Left colon (tissue), 2 donors: ENCODE measurements at regions not wholly inside any gene's neighbourhood (a gene's known extent, or its start where the extent isn't known, plus 50 kb on each side); places are given as distances from the start of the nearest gene placed in this dataset.
"Not testable (repeated sequence)": the region's sequence is repeated elsewhere in the genome, so short reads cannot be mapped to it uniquely, and the experiment has no call there.

Experiments used
- ATAC-seq: fragments of 200-7000 bp; cut with Tn5 transposase; one replicate; pipeline ENCODE4 v1.9.1; 2020; ENCODE audit warnings: mild to moderate bottlenecking, moderate library complexity
- DNase-seq, 2 donors: peaks; one replicate each; pipeline ENCODE4 v3.0.0-alpha.2; 2020
- intact Hi-C, 2 donors: fragments of 100-400 bp; cut with DNase I in 1 of 2; cut with micrococcal nuclease in 1 of 2; formaldehyde crosslinking; loops; one replicate each; pipeline versions ENCODE4 v1.11.2 to v1.14.0; 2022; cut with DNase I, micrococcal nuclease
- donor health status: DM: no; HTN: no; CAD: no.
- donor health status: DM: yes; HTN: yes; CAD: no.

- ATAC-seq (no peak), DNase-seq (no peak)
- intact Hi-C loops = no loop called here
Measured at GRCh38 chr5:117177302-117177701, 602.7 kb upstream of the SEMA6A start.

GRCh38 chr5:117165068-117165467 lies 590.4 kb upstream of the SEMA6A start:
- no peak for DNase-seq
- no peak for ATAC-seq
- intact Hi-C loops = no loop called here

- DNase-seq (no peak), ATAC-seq (no peak)
- intact Hi-C loops = no loop called here
Measured at GRCh38 chr5:117161718-117162335, 587.2 kb upstream of the SEMA6A start.

GRCh38 chr5:117160391-117160790 lies 585.8 kb upstream of the SEMA6A start:
- no peak for DNase-seq
- ATAC-seq = no peak

GRCh38 chr5:117149312-117149711 lies 574.7 kb upstream of the SEMA6A start:
- no peak for DNase-seq
- intact Hi-C loops = no loop called here
- ATAC-seq = no peak

More at GRCh38 chr5:117160391-117160790, 585.8 kb upstream of the SEMA6A start:
- intact Hi-C loops = no loop called here

- ATAC-seq = no peak
- DNase-seq = no peak
- intact Hi-C loops = no loop called here
Measured at GRCh38 chr5:117144086-117144485, 569.5 kb upstream of the SEMA6A start.

- DNase-seq (no peak), ATAC-seq (no peak)
- intact Hi-C loops = no loop called here
Measured at GRCh38 chr5:117143406-117143805, 568.8 kb upstream of the SEMA6A start.

GRCh38 chr5:117138523-117138922 lies 563.9 kb upstream of the SEMA6A start:
- no peak for DNase-seq
- ATAC-seq = no peak
- intact Hi-C loops = no loop called here

- ATAC-seq (no peak), DNase-seq (no peak)
- intact Hi-C loops = no loop called here
Measured at GRCh38 chr5:117135851-117136250, 561.2 kb upstream of the SEMA6A start.

- intact Hi-C loops = no loop called here
- DNase-seq (no peak), ATAC-seq (no peak)
Measured at GRCh38 chr5:117133198-117133597, 558.6 kb upstream of the SEMA6A start.

GRCh38 chr5:117131876-117132275 lies 557.3 kb upstream of the SEMA6A start:
- DNase-seq (no peak), ATAC-seq (no peak)
- intact Hi-C loops = no loop called here

- DNase-seq = no peak
- ATAC-seq = no peak
- intact Hi-C loops = no loop called here
Measured at GRCh38 chr5:117131048-117131679, 556.5 kb upstream of the SEMA6A start.

GRCh38 chr5:117118499-117118898 lies 543.9 kb upstream of the SEMA6A start:
- intact Hi-C loops = no loop called here
- no peak for DNase-seq
- no peak for ATAC-seq

- DNase-seq, intact Hi-C loops, ATAC-seq: not testable (repeated sequence)
Measured at GRCh38 chr5:117117314-117117713, 542.7 kb upstream of the SEMA6A start.

GRCh38 chr5:117110548-117110947 lies 535.9 kb upstream of the SEMA6A start:
- intact Hi-C loops = no loop called here
- DNase-seq = no peak
- no peak for ATAC-seq

- intact Hi-C loops = no loop called here
- no peak for ATAC-seq
- no peak for DNase-seq
Measured at GRCh38 chr5:117107859-117108258, 533.2 kb upstream of the SEMA6A start.

- DNase-seq (no peak), ATAC-seq (no peak)
- intact Hi-C loops = no loop called here
Measured at GRCh38 chr5:117103703-117104102, 529.1 kb upstream of the SEMA6A start.

- intact Hi-C loops = no loop called here
- ATAC-seq (no peak), DNase-seq (no peak)
Measured at GRCh38 chr5:117102591-117102990, 528.0 kb upstream of the SEMA6A start.

- intact Hi-C loops = no loop called here
- ATAC-seq (no peak), DNase-seq (no peak)
Measured at GRCh38 chr5:117100176-117100575, 525.6 kb upstream of the SEMA6A start.

GRCh38 chr5:117098094-117098493 lies 523.5 kb upstream of the SEMA6A start:
- intact Hi-C loops = no loop called here
- no peak for ATAC-seq

More at GRCh38 chr5:117098094-117098493, 523.5 kb upstream of the SEMA6A start:
- no peak for DNase-seq
